ENCODE measurements at regions not wholly inside any gene's neighbourhood (a gene's known extent, or its start where the extent isn't known, plus 50 kb on each side); places are given as distances from the start of the nearest gene placed in this dataset.

- Histone ChIP-seq H3K27ac (ENCODE audit: low read length) (no peak overlapping the region), H3K9ac (ENCODE audit: low read length) (no peak overlapping the region), H3K27me3 (replicated peaks; ENCODE audit: insufficient read depth, low read length) (no peaks in the 10 kb centered on the region), H3K9me2 (replicated peaks; ENCODE audit: insufficient read depth, low read length) (no peaks in the 10 kb centered on the region), H3K9me3 (replicated peaks; ENCODE audit: insufficient read depth, low read length) (no peaks in the 10 kb centered on the region), H4K20me1 (ENCODE audit: insufficient read depth, low read length) (no peaks in the 10 kb centered on the region), H3K4me2 (ENCODE audit: low read depth, low read length) (no peak overlapping the region), H3F3A (ENCODE audit: insufficient read depth, low read length) (no peaks in the 10 kb centered on the region), H3K79me2 (ENCODE audit: low read length) (no peaks in the 10 kb centered on the region), H3K36me3 (replicated peaks; ENCODE audit: insufficient read depth, low read length) (no peaks in the 10 kb centered on the region), H3K4me1 (ENCODE audit: low read length) (no peaks in the 10 kb centered on the region), H2AFZ (ENCODE audit: low read length) (no peak overlapping the region), H3K4me3 (ENCODE audit: low read length) (no peak overlapping the region)
- TF ChIP-seq EZH2 (optimal IDR thresholded peaks at IDR 0.05; ENCODE audit: low read depth, low read length), result no peak
- no peak for TF ChIP-seq EZH2phosphoT487 (IDR thresholded peaks at IDR 0.05; ENCODE audit: low read length)
- TF ChIP-seq, protein P1, sequence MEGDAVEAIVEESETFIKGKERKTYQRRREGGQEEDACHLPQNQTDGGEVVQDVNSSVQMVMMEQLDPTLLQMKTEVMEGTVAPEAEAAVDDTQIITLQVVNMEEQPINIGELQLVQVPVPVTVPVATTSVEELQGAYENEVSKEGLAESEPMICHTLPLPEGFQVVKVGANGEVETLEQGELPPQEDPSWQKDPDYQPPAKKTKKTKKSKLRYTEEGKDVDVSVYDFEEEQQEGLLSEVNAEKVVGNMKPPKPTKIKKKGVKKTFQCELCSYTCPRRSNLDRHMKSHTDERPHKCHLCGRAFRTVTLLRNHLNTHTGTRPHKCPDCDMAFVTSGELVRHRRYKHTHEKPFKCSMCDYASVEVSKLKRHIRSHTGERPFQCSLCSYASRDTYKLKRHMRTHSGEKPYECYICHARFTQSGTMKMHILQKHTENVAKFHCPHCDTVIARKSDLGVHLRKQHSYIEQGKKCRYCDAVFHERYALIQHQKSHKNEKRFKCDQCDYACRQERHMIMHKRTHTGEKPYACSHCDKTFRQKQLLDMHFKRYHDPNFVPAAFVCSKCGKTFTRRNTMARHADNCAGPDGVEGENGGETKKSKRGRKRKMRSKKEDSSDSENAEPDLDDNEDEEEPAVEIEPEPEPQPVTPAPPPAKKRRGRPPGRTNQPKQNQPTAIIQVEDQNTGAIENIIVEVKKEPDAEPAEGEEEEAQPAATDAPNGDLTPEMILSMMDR (IDR thresholded peaks at IDR 0.05; ENCODE audit: low read length), result no peak
- DNase-seq, result no peak
Measured at GRCh38 chr1:204819495-204819894, 51.2 kb upstream of the NFASC start.

All from MM.1S (cell line).